NB4 (cell line): ENCODE measurements at regions not wholly inside any gene's neighbourhood (a gene's known extent, or its start where the extent isn't known, plus 50 kb on each side); places are given as distances from the start of the nearest gene placed in this dataset.

Experiments
- DNase-seq: peaks from one replicate; pipeline ENCODE4 v3.0.0; 2010; ENCODE audit warnings: low read depth
- H3K4me3 ChIP-seq: one replicate; pipeline ENCODE4 v1.5.1; 2011; ENCODE audit warnings: mild to moderate bottlenecking, low read depth, low read length, moderate library complexity
- MYC ChIP-seq: IDR thresholded peaks from 2 replicates; pipeline ENCODE4 v1.6.1; 2011; ENCODE audit warnings: low read depth, low read length
- POLR2A ChIP-seq: IDR thresholded peaks from 2 replicates; pipeline ENCODE4 v1.6.1; 2011; ENCODE audit warnings: mild to moderate bottlenecking; ENCODE audit not compliant: insufficient read length; ENCODE audit errors: extremely low read depth
- TF ChIP-seq, protein P1 (sequence below): IDR thresholded peaks from one replicate; pipeline ENCODE4 v1.5.1; 2012; ENCODE audit warnings: low read depth, low read length
- TF ChIP-seq, protein P2 (sequence below): IDR thresholded peaks from 2 replicates; pipeline ENCODE4 v1.6.1; 2011; ENCODE audit warnings: low read depth, low read length

DNA sequence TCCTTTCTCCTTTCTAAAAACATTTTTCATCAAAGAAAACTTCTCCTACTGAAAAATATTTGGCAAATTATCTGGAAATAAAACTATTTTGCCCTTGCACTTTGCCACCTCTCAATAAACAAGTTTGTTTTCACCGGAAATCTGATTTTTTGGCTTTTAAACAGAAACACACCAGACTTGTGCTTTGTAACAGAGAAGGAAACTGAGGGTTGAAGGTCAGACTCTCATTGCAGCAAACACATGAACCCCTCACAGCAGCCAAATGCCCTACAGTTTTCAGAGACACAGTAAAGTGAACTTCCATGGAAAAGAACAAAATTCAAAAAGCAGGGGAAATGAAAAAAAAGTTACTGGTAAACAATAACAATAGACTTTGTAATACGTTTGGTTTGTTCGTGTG lies 95.6 kb upstream of the WDR17 start:
- H3K4me3 ChIP-seq = no peak overlapping the region
- DNase-seq = no peak
- TF ChIP-seq MYC (no peak), POLR2A (no peak)
- TF ChIP-seq, protein P1, sequence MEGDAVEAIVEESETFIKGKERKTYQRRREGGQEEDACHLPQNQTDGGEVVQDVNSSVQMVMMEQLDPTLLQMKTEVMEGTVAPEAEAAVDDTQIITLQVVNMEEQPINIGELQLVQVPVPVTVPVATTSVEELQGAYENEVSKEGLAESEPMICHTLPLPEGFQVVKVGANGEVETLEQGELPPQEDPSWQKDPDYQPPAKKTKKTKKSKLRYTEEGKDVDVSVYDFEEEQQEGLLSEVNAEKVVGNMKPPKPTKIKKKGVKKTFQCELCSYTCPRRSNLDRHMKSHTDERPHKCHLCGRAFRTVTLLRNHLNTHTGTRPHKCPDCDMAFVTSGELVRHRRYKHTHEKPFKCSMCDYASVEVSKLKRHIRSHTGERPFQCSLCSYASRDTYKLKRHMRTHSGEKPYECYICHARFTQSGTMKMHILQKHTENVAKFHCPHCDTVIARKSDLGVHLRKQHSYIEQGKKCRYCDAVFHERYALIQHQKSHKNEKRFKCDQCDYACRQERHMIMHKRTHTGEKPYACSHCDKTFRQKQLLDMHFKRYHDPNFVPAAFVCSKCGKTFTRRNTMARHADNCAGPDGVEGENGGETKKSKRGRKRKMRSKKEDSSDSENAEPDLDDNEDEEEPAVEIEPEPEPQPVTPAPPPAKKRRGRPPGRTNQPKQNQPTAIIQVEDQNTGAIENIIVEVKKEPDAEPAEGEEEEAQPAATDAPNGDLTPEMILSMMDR = no peak
- TF ChIP-seq, protein P2, sequence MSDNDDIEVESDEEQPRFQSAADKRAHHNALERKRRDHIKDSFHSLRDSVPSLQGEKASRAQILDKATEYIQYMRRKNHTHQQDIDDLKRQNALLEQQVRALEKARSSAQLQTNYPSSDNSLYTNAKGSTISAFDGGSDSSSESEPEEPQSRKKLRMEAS = no peak

DNA sequence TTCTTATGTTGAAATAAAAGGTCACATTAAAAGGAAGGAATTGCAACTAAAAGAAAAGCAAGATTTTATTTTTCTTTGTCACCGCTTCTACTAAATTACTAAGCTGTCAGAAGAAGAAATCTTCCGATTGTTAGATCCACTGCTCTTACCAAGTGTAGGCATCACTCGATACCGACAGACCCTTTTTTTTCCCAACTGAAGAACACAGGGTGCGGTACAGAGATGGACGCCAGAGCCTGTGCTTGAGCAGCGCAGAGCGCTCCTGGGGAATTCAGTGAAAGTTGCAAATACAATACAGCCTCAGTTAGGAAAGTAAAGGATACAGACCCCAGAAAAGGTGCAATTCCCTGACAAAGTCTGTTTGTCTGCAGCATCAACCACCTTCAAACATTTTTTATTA lies 94.9 kb upstream of the WDR17 start:
- no peak overlapping the region for H3K4me3 ChIP-seq
- no peak for DNase-seq

DNA sequence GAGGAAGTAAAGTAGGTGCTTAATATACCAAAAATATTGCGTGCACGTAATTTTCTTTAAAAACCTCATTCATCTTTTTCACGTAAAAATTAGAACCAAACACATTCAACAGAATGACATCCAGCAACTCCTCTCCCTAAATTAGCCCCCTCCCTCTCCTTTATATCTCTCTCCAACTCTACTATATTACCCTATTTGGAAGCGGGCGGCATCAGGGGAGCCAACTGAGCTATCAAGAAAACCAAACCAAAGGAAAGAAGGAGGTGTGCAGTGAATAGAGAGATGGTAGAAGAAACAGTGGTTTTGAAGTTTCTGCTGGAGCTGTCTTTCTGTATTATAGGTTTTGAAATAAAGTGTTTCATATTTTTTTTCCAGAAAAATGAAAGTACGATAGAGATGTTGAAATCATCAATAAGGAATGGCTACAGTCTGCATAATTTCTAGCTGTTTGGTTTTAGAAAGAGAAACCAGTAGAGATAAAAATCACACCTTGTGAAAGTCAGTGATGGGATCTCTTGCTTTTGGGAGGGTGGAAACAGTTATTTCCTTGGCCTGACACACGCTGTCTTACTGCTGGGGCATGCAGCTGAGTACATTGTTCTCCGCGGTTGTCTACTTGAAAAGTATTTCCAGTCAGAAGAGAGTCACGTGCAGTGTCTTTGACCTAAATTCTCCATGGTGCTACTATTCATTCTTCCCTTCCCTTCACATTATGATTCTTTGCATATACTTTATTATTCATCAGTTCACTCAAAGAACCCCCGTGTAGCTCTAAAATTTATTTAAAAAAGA lies 94.1 kb upstream of the WDR17 start:
- DNase-seq = no peak
- TF ChIP-seq POLR2A (no peak), MYC (no peak)
- TF ChIP-seq, protein P2 = no peak
- TF ChIP-seq, protein P1 = no peak
- H3K4me3 ChIP-seq = no peak overlapping the region

More for the DNA sequence above, 94.9 kb upstream of the WDR17 start:
- TF ChIP-seq, protein P1 = no peak
- no peak for TF ChIP-seq POLR2A
- TF ChIP-seq, protein P2 = no peak
- no peak for TF ChIP-seq MYC

DNA sequence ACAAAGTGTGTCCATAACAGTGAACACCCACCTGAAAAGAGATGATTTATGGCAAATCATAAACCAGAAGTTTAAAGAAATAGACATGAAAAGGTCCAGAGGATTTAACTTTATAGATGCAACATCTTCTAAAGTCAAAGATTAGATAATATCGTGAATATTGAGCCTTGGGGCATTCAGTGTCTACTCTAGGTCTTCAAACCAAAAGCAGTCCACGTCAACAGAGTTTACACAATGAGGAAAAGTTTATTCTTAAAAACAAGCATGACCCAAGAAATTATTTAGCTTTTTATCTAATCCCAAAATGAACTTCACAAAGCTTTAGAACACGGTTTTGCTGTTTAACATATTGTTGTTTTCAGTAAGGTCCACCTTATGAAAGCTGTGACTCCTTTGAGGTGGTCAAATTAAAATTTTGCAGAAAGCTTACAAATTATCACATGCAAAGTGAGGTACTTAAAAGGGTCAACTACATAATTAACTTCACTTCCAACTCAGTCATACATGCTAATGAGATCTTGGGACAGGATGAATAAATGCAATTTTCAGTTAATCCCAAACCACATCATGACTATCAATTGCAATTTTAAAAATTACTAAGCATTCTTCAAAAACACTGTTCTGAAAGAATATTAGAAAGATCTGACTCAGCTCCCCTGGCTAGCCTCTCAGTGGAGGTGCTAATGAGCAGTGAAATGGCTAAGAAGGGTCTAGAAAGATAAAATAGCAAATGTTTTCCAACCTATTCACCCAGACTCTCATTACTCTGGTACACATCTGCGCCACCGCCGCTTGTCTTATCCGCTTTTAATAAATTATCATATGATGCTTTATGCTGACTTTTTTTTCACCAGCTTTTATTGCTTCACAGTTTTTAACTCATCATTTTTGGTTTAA lies 92.4 kb upstream of the WDR17 start:
- TF ChIP-seq POLR2A (no peak), MYC (no peak)
- TF ChIP-seq, protein P2 = no peak
- TF ChIP-seq, protein P1 = no peak

DNA sequence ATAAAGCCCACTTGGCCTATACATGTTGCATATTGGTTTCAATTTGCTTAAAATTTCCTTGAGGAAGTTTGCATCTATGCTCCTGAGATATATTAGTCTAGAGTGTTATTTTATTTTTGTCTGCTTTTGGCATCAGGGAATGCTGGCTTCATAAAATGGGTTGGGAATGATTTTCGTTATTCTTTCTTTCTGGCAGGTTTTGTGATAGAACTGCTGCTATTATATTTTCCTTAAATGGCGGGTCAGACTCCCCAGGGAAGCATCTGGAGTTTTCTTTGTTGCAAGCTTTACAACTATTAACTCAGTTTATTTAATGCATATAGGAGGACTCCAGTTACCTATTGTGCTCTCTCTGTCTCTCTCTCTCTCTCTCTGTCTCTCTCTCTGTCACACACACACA lies 82.0 kb upstream of the WDR17 start:
- no peak overlapping the region for H3K4me3 ChIP-seq
- no peak for TF ChIP-seq POLR2A
- no peak for TF ChIP-seq MYC
- TF ChIP-seq, protein P2 = no peak
- TF ChIP-seq, protein P1 = no peak
- no peak for DNase-seq

More for the DNA sequence above, 92.4 kb upstream of the WDR17 start:
- H3K4me3 ChIP-seq = no peak overlapping the region
- no peak for DNase-seq
